Gastroesophageal sphincter (tissue), 4 donors: ENCODE measurements at regions not wholly inside any gene's neighbourhood (a gene's known extent, or its start where the extent isn't known, plus 50 kb on each side); places are given as distances from the start of the nearest gene placed in this dataset.

Source experiments
- ATAC-seq: fragments of 150-250 bp; one replicate; pipeline ENCODE4 v1.9.1; 2016; ENCODE audit warnings: mild to moderate bottlenecking, moderate library complexity
- H3K27ac ChIP-seq, 4 donors: fragments of 200-600 bp; sonication (generic) in 3 of 4; 1 replicate in 3 of 4; 2 replicates in 1 of 4; pipeline ENCODE4 v1.5.1; 2016 to 2019
- H3K27me3 ChIP-seq: fragments of 200-600 bp; sonication (generic); one replicate; pipeline ENCODE4 v1.5.1; 2019
- H3K36me3 ChIP-seq, 2 donors: fragments of 200-600 bp; sonication (generic); one replicate each; pipeline ENCODE4 v1.5.1; 2019; ENCODE audit warnings: control low read depth in 1 of 2
- H3K4me1 ChIP-seq, 3 donors: fragments of 200-600 bp; sonication (generic); 1 replicate in 2 of 3; 2 replicates in 1 of 3; pipeline ENCODE4 v1.5.1; 2016 to 2019; ENCODE audit warnings: control low read depth in 2 of 3
- H3K4me3 ChIP-seq, 2 donors: fragments of 200-600 bp; sonication (generic); one replicate each; pipeline ENCODE4 v1.5.1; 2019; ENCODE audit warnings: mild to moderate bottlenecking in 1 of 2, moderate library complexity in 1 of 2
- H3K9me3 ChIP-seq, 3 donors: fragments of 200-600 bp; sonication (generic); one replicate each; pipeline ENCODE4 v1.5.1; 2017 to 2019; ENCODE audit warnings: control low read depth in 2 of 3
- CTCF ChIP-seq, 4 experiments: fragments of 200-600 bp in 2 of 4; fragments of 450-650 bp in 2 of 4; sonication (generic) in 1 of 4; IDR thresholded peaks; one replicate each; pipeline ENCODE4 v1.5.1; 2017 to 2019; ENCODE audit warnings: antibody characterized with exemption in 4 of 4, mild to moderate bottlenecking in 2 of 4, moderate library complexity in 2 of 4
- EP300 ChIP-seq: sonication (generic); formaldehyde crosslinking; IDR thresholded peaks from one replicate; pipeline ENCODE4 v1.6.1; 2017; ENCODE audit warnings: antibody characterized with exemption, mild to moderate bottlenecking
- POLR2A ChIP-seq, 2 donors: fragments of 450-650 bp; IDR thresholded peaks; one replicate each; pipeline ENCODE4 v1.6.1; 2017; ENCODE audit warnings: antibody characterized with exemption in 2 of 2, mild to moderate bottlenecking in 2 of 2, moderate library complexity in 1 of 2
- POLR2AphosphoS5 ChIP-seq: sonication (generic); formaldehyde crosslinking; IDR thresholded peaks from one replicate; pipeline ENCODE4 v1.6.1; 2017; ENCODE audit warnings: antibody characterized with exemption
- WGBS, 2 donors: methylation state at CpG; one replicate each; pipeline ENCODE4 v1.1.5; 2018; ENCODE audit warnings: low coverage in 1 of 2; 5-methylcytosine and 5-hydroxymethylcytosine counted together

- no peaks in the 10 kb centered on the region for H3K4me1 ChIP-seq
- H3K27ac ChIP-seq: no peak overlapping the region
- H3K27me3 ChIP-seq: no peaks in the 10 kb centered on the region
- no peak for TF ChIP-seq POLR2AphosphoS5
- TF ChIP-seq CTCF (IDR thresholded peaks at IDR 0.05): no peak
- TF ChIP-seq POLR2A (IDR thresholded peaks at IDR 0.05): no peak
- no peak for TF ChIP-seq EP300
- no peak overlapping the region for H3K4me3 ChIP-seq
- no peaks in the 10 kb centered on the region for H3K9me3 ChIP-seq
- WGBS, 2 donors: 70 to 92% methylated on average over 2 of the region's 2 CpGs
- no peak for ATAC-seq
- no peaks in the 10 kb centered on the region for H3K36me3 ChIP-seq
Observed at GRCh38 chr1:198910816-198911215, 272.0 kb downstream of the PTPRC start.

- ATAC-seq: no peak
- H3K4me1 ChIP-seq: no peaks in the 10 kb centered on the region
- no peak overlapping the region for H3K27ac ChIP-seq
- TF ChIP-seq POLR2AphosphoS5: no peak
- TF ChIP-seq POLR2A (IDR thresholded peaks at IDR 0.05): no peak
- no peak for TF ChIP-seq EP300
- no peaks in the 10 kb centered on the region for H3K27me3 ChIP-seq
- 88 to 100% methylated on average over 1 of the region's 1 CpG for WGBS, 2 donors
- no peak overlapping the region for H3K4me3 ChIP-seq
- no peaks in the 10 kb centered on the region for H3K36me3 ChIP-seq
- H3K9me3 ChIP-seq: no peaks in the 10 kb centered on the region
Observed at GRCh38 chr1:198912046-198912445, 273.2 kb downstream of the PTPRC start.

- ATAC-seq: no peak
Observed at GRCh38 chr1:198913667-198914066, 274.8 kb downstream of the PTPRC start.

GRCh38 chr1:198915327-198916231 is 276.7 kb downstream of the PTPRC start:
- TF ChIP-seq CTCF (IDR thresholded peaks at IDR 0.05) (no peak), POLR2A (IDR thresholded peaks at IDR 0.05) (no peak), POLR2AphosphoS5 (no peak), EP300 (no peak)
- no peaks in the 10 kb centered on the region for H3K4me1 ChIP-seq
- no peak for ATAC-seq
- WGBS, 2 donors: 87 to 94% methylated on average over 3 of the region's 3 CpGs
- H3K4me3 ChIP-seq: no peak overlapping the region
- no peak overlapping the region for H3K27ac ChIP-seq
- no peaks in the 10 kb centered on the region for H3K9me3 ChIP-seq
- no peaks in the 10 kb centered on the region for H3K36me3 ChIP-seq
- no peaks in the 10 kb centered on the region for H3K27me3 ChIP-seq

More at GRCh38 chr1:198913667-198914066, 274.8 kb downstream of the PTPRC start:
- Histone ChIP-seq H3K27me3 (no peaks in the 10 kb centered on the region), H3K9me3 (no peaks in the 10 kb centered on the region), H3K4me1 (no peaks in the 10 kb centered on the region), H3K27ac (no peak overlapping the region), H3K4me3 (no peak overlapping the region), H3K36me3 (no peaks in the 10 kb centered on the region)
- TF ChIP-seq EP300: no peak
- no peak for TF ChIP-seq POLR2A (IDR thresholded peaks at IDR 0.05)
- TF ChIP-seq POLR2AphosphoS5: no peak
- no peak for TF ChIP-seq CTCF (IDR thresholded peaks at IDR 0.05)
- 34 to 44% methylated on average over 4 of the region's 4 CpGs for WGBS, 2 donors

GRCh38 chr1:198917226-198917625 is 278.4 kb downstream of the PTPRC start:
- no peak for TF ChIP-seq POLR2A (IDR thresholded peaks at IDR 0.05)
- TF ChIP-seq POLR2AphosphoS5: no peak
- TF ChIP-seq EP300: no peak
- no peak for TF ChIP-seq CTCF (IDR thresholded peaks at IDR 0.05)
- no peak for ATAC-seq
- H3K27ac ChIP-seq: no peak overlapping the region

More at GRCh38 chr1:198917226-198917625, 278.4 kb downstream of the PTPRC start:
- no peaks in the 10 kb centered on the region for H3K36me3 ChIP-seq
- H3K9me3 ChIP-seq: no peaks in the 10 kb centered on the region
- H3K4me1 ChIP-seq: no peaks in the 10 kb centered on the region
- WGBS, 2 donors: 22 to 79% methylated on average over 2 of the region's 2 CpGs
- H3K4me3 ChIP-seq: no peak overlapping the region
- H3K27me3 ChIP-seq: no peaks in the 10 kb centered on the region
